ENCODE measurements at regions not wholly inside any gene's neighbourhood (a gene's known extent, or its start where the extent isn't known, plus 50 kb on each side); places are given as distances from the start of the nearest gene placed in this dataset.
"Not testable (repeated sequence)": the region's sequence is repeated elsewhere in the genome, so short reads cannot be mapped to it uniquely, and the experiment has no call there.

DNA sequence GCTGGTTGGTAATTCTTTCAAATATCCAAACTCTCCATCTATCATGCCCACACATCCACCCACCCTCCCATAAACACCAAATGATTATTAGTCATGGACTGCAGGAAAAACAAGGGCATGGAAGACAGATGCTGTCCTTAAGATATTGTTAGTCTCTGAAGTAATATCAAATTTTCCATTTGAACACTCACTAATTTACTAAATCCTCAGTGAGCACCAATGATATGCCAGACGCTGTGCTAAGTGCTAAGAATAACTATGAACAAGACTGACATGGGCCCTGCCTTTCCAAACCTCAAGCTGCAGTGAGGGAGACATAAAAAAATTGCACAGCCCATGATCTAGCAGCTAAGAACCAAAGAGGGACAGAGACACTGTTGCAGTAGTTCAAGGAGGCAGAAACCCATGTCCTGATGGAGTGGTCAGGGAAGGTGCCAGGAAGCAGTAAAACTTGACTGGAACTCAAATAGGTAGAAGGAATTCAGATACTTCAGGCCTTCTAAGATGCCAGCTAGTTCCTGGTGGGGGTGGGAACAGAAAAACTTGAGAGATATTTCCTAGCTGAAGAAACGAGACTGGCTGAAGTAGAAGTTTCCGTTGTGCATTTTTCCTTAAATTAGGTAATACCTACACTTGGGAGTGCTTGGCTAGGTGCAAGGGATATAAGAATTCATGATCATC lies 182.1 kb downstream of the OSR1 start:
- DNase-seq = no peak
- H3K4me1 ChIP-seq = no peaks in the 10 kb centered on the region
- TF ChIP-seq, protein P1, sequence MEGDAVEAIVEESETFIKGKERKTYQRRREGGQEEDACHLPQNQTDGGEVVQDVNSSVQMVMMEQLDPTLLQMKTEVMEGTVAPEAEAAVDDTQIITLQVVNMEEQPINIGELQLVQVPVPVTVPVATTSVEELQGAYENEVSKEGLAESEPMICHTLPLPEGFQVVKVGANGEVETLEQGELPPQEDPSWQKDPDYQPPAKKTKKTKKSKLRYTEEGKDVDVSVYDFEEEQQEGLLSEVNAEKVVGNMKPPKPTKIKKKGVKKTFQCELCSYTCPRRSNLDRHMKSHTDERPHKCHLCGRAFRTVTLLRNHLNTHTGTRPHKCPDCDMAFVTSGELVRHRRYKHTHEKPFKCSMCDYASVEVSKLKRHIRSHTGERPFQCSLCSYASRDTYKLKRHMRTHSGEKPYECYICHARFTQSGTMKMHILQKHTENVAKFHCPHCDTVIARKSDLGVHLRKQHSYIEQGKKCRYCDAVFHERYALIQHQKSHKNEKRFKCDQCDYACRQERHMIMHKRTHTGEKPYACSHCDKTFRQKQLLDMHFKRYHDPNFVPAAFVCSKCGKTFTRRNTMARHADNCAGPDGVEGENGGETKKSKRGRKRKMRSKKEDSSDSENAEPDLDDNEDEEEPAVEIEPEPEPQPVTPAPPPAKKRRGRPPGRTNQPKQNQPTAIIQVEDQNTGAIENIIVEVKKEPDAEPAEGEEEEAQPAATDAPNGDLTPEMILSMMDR (IDR thresholded peaks at IDR 0.05; ENCODE audit: low read depth, low read length) = no peak
- no peaks in the 10 kb centered on the region for H3K27me3 ChIP-seq
- H3K9me3 ChIP-seq = no peaks in the 10 kb centered on the region
- no peaks in the 10 kb centered on the region for H3K36me3 ChIP-seq
- no peak overlapping the region for H3K4me3 ChIP-seq (ENCODE audit: low read depth, low read length)

DNA sequence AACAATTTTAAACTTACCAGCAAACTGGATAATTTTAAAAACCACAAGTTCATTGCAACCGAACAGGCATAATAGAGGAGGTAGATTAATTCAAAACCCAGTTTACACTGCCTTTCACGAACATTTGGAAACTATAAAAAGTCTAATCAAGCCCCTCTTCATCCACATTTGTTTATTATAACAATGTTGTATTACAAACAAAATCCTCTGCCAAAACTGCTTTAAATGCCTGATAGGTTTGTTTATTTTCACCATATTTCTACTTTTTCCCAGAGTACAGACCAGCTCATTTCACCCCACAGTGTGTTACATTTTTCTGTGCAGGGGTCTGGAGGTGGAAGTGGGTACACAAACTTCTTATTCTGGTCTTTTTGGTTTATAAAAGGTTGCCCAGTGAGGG lies 184.2 kb downstream of the OSR1 start:
- Histone ChIP-seq H3K9me3 (no peaks in the 10 kb centered on the region), H3K4me3 (ENCODE audit: low read depth, low read length) (no peak overlapping the region), H3K27me3 (no peaks in the 10 kb centered on the region), H3K36me3 (no peaks in the 10 kb centered on the region), H3K4me1 (no peaks in the 10 kb centered on the region)
- TF ChIP-seq, protein P1 (IDR thresholded peaks at IDR 0.05; ENCODE audit: low read depth, low read length) = no peak
- no peak for DNase-seq

DNA sequence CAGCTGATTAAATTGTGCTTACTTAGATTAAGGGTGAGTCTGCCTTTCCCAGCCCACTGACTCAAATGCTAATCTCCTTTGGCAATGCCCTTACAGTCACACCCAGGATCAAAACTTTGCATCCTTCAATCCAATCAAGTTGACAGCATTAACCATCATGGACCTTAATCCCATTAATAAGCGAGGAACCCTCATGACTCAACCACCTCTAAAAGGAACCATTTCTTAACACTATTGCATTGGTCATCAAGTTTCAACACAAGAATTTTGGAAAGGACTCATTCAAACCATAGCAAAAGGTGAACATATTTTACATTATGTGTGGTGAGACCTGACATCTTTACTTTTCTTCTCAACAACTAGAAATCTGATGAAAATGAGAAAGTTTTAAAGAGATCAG lies 187.0 kb downstream of the OSR1 start:
- no peaks in the 10 kb centered on the region for H3K9me3 ChIP-seq
- H3K4me1 ChIP-seq = no peaks in the 10 kb centered on the region
- TF ChIP-seq, protein P1 (IDR thresholded peaks at IDR 0.05; ENCODE audit: low read depth, low read length) = no peak

DNA sequence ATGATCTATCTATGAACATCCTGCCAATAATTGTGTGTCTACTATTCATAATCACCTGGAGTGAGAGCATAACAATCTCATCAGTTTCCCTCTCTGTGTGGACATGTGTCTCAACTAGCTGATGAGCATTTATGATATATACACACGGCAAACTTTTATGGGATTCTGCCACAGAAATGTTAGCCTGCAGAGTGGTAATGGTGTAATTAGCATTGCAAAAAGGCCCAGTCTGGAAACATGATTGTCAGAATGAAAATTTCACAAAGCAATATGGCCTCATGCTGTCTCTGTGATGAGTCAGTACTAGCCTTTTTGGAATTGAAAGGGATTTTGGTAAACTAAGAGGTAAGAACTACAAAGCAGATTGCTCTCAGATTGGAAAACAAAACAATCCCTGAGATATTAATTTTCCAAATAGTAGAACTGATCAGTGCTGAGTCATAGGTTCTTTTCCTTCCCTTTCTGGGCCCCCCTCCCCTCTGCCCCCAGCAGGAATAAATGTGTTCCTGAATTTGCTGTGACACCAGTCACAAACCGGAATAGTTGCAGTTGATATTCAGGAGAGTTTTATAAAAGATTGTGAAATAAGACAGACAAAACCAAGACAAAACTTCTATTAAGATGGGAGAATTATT lies 189.2 kb downstream of the OSR1 start:
- H3K9me3 ChIP-seq = no peaks in the 10 kb centered on the region
- H3K27me3 ChIP-seq = no peaks in the 10 kb centered on the region
- no peaks in the 10 kb centered on the region for H3K4me1 ChIP-seq
- no peak for DNase-seq
- H3K4me3 ChIP-seq (ENCODE audit: low read depth, low read length) = no peak overlapping the region
- TF ChIP-seq, protein P1 (IDR thresholded peaks at IDR 0.05; ENCODE audit: low read depth, low read length) = no peak
- H3K36me3 ChIP-seq = no peaks in the 10 kb centered on the region

More for the DNA sequence above, 187.0 kb downstream of the OSR1 start:
- H3K27me3 ChIP-seq = no peaks in the 10 kb centered on the region
- no peak for DNase-seq
- H3K4me3 ChIP-seq (ENCODE audit: low read depth, low read length) = no peak overlapping the region
- H3K36me3 ChIP-seq = no peaks in the 10 kb centered on the region

DNA sequence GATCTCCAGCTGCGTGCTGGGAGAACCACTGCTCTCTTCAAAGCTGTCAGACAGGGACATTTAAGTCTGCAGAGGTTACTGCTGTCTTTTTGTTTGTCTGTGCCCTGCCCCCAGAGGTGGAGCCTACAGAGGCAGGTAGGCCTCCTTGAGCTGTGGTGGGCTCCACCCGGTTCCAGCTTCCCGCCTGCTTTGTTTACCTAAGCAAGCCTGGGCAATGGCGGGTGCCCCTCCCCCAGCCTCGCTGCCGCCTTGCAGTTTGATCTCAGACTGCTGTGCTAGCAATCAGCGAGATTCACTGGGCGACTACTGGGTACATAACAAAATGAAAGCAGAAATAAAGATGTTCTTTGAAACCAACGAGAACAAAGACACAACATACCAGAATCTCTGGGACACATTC lies 194.3 kb downstream of the OSR1 start:
- DNase-seq; H3K27me3 ChIP-seq; H3K36me3 ChIP-seq; H3K4me1 ChIP-seq; H3K9me3 ChIP-seq; H3K4me3 ChIP-seq (ENCODE audit: low read depth, low read length): not testable (repeated sequence)

DNA sequence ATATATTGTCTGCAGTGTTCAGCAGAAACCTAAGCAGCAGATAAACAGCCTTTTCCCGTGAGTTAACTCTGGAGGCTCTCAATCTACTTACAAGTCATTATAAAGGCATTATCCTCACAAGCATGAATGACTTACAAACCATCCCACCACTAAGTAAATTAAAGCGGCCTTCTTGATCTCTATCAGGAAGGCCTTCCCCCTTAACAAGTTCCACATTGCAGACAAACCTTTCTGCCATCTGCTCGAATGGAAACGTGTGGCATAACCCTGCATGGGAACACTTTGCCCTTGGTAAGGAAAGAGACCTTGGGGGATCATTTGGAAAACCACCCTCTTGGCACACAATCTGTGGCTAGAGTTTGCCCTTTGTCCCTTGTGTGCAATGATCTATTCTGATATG lies 199.5 kb downstream of the OSR1 start:
- no peaks in the 10 kb centered on the region; the same call in 1 of the 2 replicates for H3K27me3 ChIP-seq
- H3K4me1 ChIP-seq = no peaks in the 10 kb centered on the region; the same call in 1 of the 2 replicates
- H3K36me3 ChIP-seq = no peaks in the 10 kb centered on the region
- TF ChIP-seq, protein P1 (IDR thresholded peaks at IDR 0.05; ENCODE audit: low read depth, low read length) = no peak
- no peak for DNase-seq
- no peak overlapping the region for H3K4me3 ChIP-seq (ENCODE audit: low read depth, low read length)
- H3K9me3 ChIP-seq = no peaks in the 10 kb centered on the region

Data from BE2C (cell line).